ENCODE measurements at regions not wholly inside any gene's neighbourhood (a gene's known extent, or its start where the extent isn't known, plus 50 kb on each side); places are given as distances from the start of the nearest gene placed in this dataset.
A peak's percentile ranks its signal among the peaks of the same experiment; 100 is the strongest.

DNA sequence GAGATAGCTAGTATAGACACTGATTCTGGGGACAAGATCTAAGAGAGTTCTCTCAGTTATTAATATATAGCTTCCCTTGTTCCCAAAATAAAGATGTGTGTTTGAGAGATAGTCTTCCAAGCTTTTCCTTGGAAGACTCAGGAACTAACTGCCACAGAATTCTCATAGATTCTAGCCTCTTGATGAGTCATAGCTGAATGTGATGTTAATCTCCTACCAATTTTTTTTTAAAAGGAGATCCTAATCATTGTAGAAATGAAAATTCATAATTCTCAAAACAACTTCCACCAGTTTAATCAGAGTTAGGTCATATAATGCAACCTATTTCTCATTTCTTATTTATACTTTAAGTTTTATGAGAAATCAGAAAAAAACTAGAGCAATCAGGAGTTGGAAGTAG lies 148.8 kb downstream of the JRKL start:
- Histone ChIP-seq H3K79me2 (ENCODE audit: control insufficient read depth, insufficient read depth, low read length) (no peaks in the 10 kb centered on the region), H3K9ac (ENCODE audit: insufficient read depth in 1 of 2, low read depth in 2 of 2, low read length in 2 of 2) (no peak overlapping the region), H3K27ac (ENCODE audit: extremely low read depth, low read depth, low read length) (no peak overlapping the region), H2AFZ (ENCODE audit: low read depth, low read length) (no peak overlapping the region), H3K4me2 (ENCODE audit: insufficient read depth, low read length) (no peak overlapping the region), H3K27me3 (ENCODE audit: control insufficient read depth in 2 of 2, insufficient read depth in 2 of 2, low read length in 2 of 2) (no peaks in the 10 kb centered on the region), H4K20me1 (replicated peaks; ENCODE audit: control insufficient read depth, insufficient read depth, low read length) (no peaks in the 10 kb centered on the region), H3K4me3 (no peak overlapping the region), H3K9me3 (replicated peaks; ENCODE audit: control insufficient read depth, insufficient read depth, low read depth, low read length) (no peaks in the 10 kb centered on the region), H3K4me1 (replicated peaks in 1 of 2; ENCODE audit: control insufficient read depth in 2 of 2, insufficient read depth in 2 of 2, low read length in 2 of 2) (no peaks in the 10 kb centered on the region), H3K9me1 (ENCODE audit: control insufficient read depth, insufficient read depth, low read length) (no peaks in the 10 kb centered on the region), H3K36me3 (ENCODE audit: control insufficient read depth, insufficient read depth, low read length) (no peaks in the 10 kb centered on the region)
- POLR2A ChIA-PET = no interaction called here
- in situ Hi-C loops (cut with MboI) (no loop called here), intact Hi-C loops (cut with micrococcal nuclease) (no loop called here)
- TF ChIP-seq BCL6 (CRISPR knock-in tag; IDR thresholded peaks at IDR 0.05) (no peak), JUND (IDR thresholded peaks at IDR 0.05; ENCODE audit: borderline replicate concordance, low read depth, low read length) (peak; percentile 45; the same call in 1 of the 2 replicates), JUND (tag; IDR thresholded peaks at IDR 0.05; ENCODE audit: borderline replicate concordance, low read depth, low read length) (peak; percentile 50; the same call in 1 of the 3 replicates), FOSL1 (tag; conservative IDR thresholded peaks at IDR 0.05) (peak; percentile 61), PHF8 (IDR thresholded peaks at IDR 0.05; ENCODE audit: borderline replicate concordance, low read length) (no peak), NONO (IDR thresholded peaks at IDR 0.05; ENCODE audit: low read depth in 2 of 2, low read length in 1 of 2) (no peak), HDAC6 (IDR thresholded peaks at IDR 0.05; ENCODE audit: low read depth, low read length) (no peak)
- TF ChIP-seq, protein P1, sequence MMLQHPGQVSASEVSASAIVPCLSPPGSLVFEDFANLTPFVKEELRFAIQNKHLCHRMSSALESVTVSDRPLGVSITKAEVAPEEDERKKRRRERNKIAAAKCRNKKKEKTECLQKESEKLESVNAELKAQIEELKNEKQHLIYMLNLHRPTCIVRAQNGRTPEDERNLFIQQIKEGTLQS (IDR thresholded peaks at IDR 0.05) = peak; percentile 47; the same call in 1 of the 2 replicates
- TF ChIP-seq, protein P1 (CRISPR knock-in tag; conservative IDR thresholded peaks at IDR 0.05) = no peak
- TF ChIP-seq, protein P2, sequence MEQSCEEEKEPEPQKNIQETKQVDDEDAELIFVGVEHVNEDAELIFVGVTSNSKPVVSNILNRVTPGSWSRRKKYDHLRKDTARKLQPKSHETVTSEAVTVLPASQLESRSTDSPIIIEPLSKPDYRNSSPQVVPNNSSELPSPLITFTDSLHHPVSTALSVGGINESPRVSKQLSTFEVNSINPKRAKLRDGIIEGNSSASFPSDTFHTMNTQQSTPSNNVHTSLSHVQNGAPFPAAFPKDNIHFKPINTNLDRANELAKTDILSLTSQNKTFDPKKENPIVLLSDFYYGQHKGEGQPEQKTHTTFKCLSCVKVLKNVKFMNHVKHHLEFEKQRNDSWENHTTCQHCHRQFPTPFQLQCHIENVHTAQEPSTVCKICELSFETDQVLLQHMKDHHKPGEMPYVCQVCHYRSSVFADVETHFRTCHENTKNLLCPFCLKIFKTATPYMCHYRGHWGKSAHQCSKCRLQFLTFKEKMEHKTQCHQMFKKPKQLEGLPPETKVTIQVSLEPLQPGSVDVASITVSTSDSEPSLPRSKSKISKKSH (CRISPR knock-in tag; IDR thresholded peaks at IDR 0.05) = no peak
- DNase-seq (ENCODE audit: extremely low read depth in 1 of 4, low spot score in 3 of 4) (no peak), FAIRE-seq (no peak), ATAC-seq (no peak)
- no TSS peak for BruUV-seq (replicated peaks)
- CTCF ChIA-PET (ENCODE audit: low intra/inter-chr PET ratio) = no interaction called here

All from K562 (cell line).